ENCODE measurements at regions not wholly inside any gene's neighbourhood (a gene's known extent, or its start where the extent isn't known, plus 50 kb on each side); places are given as distances from the start of the nearest gene placed in this dataset.
"Not testable (repeated sequence)": the region's sequence is repeated elsewhere in the genome, so short reads cannot be mapped to it uniquely, and the experiment has no call there.

- no peak for DNase-seq (ENCODE audit: low spot score)
These were observed 151.1 kb downstream of the TFPI2 start for GRCh38 chr7:93739424-93739823.

GRCh38 chr7:93737953-93738352 lies 152.6 kb downstream of the TFPI2 start:
- DNase-seq (ENCODE audit: low spot score) = no peak

GRCh38 chr7:93736668-93737369 lies 153.7 kb downstream of the TFPI2 start:
- DNase-seq (ENCODE audit: low spot score) = no peak

- no peak for DNase-seq (ENCODE audit: low spot score)
These were observed 153.8 kb upstream of the CALCR start for GRCh38 chr7:93728292-93728691.

GRCh38 chr7:93725954-93726353 lies 151.4 kb upstream of the CALCR start:
- DNase-seq (ENCODE audit: low spot score) = no peak

GRCh38 chr7:93723424-93724124 lies 149.1 kb upstream of the CALCR start:
- no peak for DNase-seq (ENCODE audit: low spot score)

- DNase-seq (ENCODE audit: low spot score) = no peak
These were observed 145.6 kb upstream of the CALCR start for GRCh38 chr7:93720106-93720505.

GRCh38 chr7:93719546-93719945 lies 145.0 kb upstream of the CALCR start:
- peak; percentile 23 for DNase-seq (ENCODE audit: low spot score)

GRCh38 chr7:93717217-93717900 lies 142.8 kb upstream of the CALCR start:
- peak; percentile 19 for DNase-seq (ENCODE audit: low spot score)

- DNase-seq (ENCODE audit: low spot score) = peak; percentile 78
These were observed 140.7 kb upstream of the CALCR start for GRCh38 chr7:93715234-93715633.

GRCh38 chr7:93711926-93712325 lies 137.4 kb upstream of the CALCR start:
- no peak for DNase-seq (ENCODE audit: low spot score)

GRCh38 chr7:93708255-93708654 lies 133.7 kb upstream of the CALCR start:
- not testable (repeated sequence) for DNase-seq (ENCODE audit: low spot score)

- no peak for DNase-seq (ENCODE audit: low spot score)
These were observed 132.7 kb upstream of the CALCR start for GRCh38 chr7:93707249-93707648.

- DNase-seq (ENCODE audit: low spot score) = not testable (repeated sequence)
These were observed 131.6 kb upstream of the CALCR start for GRCh38 chr7:93706162-93706561.

- no peak for DNase-seq (ENCODE audit: low spot score)
These were observed 129.7 kb upstream of the CALCR start for GRCh38 chr7:93704217-93704616.

- no peak for DNase-seq (ENCODE audit: low spot score)
These were observed 123.4 kb upstream of the CALCR start for GRCh38 chr7:93697901-93698300.

GRCh38 chr7:93693796-93694195 lies 119.3 kb upstream of the CALCR start:
- DNase-seq (ENCODE audit: low spot score) = no peak

GRCh38 chr7:93690021-93690420 lies 115.5 kb upstream of the CALCR start:
- no peak for DNase-seq (ENCODE audit: low spot score)

- DNase-seq (ENCODE audit: low spot score) = no peak
These were observed 103.7 kb upstream of the CALCR start for GRCh38 chr7:93678185-93678584.

- no peak for DNase-seq (ENCODE audit: low spot score)
These were observed 89.2 kb upstream of the CALCR start for GRCh38 chr7:93663561-93664299.

- not testable (repeated sequence) for DNase-seq (ENCODE audit: low spot score)
These were observed 83.6 kb upstream of the CALCR start for GRCh38 chr7:93658163-93658562.

- DNase-seq (ENCODE audit: low spot score) = no peak
These were observed 77.2 kb upstream of the CALCR start for GRCh38 chr7:93651603-93652159.
